NCI-H510A treated with DMSO at 0.1 percent for 48 hours (cell line): ENCODE measurements at regions not wholly inside any gene's neighbourhood (a gene's known extent, or its start where the extent isn't known, plus 50 kb on each side); places are given as distances from the start of the nearest gene placed in this dataset.

Experiments used
- DNase-seq: peaks from one replicate; lab custom pipeline; 2025; lab: John Stamatoyannopoulos, UW

DNA sequence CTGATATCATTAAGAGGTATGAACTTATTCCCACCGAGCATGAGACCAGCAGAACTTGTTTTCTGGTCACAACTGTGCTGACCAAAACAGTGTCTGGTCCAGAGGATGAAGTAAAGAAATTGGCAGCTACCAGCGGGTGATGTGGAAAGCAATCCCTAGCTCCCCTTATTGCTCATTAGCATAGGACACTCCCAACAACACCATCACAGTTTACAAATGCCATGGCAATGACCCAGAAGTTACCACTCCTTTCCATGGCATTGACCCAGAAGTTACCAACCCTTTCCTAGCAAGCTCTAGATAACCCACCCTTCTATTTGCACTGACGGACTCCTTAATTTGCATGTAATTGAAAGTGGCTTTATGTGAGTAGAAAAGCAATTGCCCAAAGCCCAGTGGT is 1856.1 kb downstream of the OLFM4 start:
- DNase-seq: no peak

DNA sequence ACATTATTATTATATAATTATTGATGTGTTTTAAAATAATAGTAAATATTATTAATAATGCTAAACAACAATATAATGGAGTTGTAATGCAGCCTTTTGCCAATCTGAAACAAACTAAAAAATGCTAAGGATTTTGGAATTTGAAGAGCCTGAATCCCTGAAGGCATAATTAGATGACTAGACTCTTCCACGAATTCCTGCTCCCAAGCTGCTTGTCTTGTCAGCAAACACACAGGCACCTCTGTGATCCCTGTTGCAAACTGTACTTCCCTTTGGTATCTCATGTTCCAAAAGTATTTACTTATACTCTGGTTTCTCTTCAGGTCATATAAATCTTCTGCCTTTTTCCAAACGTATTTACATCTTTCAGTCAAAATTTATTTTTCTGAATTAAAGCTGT is 1862.4 kb downstream of the OLFM4 start:
- DNase-seq: no peak

DNA sequence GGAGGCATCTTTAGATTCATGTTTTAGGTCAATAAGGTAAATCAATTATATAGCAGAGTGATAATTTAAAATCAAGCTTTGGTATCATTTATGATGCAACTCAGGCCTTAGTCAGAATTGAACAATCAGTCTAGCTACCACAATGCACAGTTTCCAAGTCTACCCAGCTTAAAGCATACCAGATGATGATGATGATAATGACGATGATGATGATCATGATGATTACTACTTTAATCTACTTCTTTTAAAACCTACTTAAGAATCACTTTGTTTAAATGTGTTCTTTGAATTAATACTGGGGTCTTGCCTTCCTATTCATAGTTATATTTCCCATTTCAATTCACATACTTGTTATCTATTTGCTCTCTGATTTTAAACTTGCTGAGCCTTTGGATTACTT is 1872.7 kb downstream of the OLFM4 start:
- no peak for DNase-seq

DNA sequence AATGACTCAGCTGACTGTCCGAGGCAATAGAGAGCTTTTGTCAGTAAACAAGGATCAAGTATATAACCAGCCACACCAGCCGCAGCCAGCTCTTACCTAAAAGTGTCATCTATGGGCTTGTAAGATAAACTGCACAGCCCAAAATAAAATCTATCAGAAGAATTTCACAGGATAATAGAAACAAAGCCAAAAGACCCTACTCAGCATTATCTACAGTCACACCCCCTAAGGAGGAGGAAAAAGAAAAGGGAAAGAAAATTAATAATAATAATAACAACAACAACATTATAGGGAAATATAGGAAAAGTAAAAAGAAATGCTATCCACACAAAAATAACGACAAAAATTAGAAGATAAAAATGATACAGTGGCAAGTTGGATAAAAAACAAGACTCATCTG is 1883.8 kb downstream of the OLFM4 start:
- no peak for DNase-seq

DNA sequence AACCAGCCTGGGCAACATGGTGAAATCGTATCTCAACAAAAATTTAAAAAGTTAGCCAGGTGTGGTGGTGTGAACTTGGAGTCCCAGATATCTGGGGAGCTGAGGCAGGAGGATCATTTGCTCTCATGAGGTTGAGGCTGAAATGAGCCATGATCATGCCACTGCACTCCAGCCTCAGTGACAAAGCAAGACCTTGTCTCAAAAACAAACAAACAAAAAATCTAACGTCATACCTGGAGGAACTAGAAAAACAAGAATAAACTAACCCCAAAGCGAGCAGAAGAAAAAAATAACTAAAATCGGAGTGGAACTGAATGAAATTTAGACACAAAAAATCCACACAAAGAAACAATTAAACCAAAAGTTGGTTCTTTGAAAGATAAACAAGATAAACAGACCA is 1885.1 kb downstream of the OLFM4 start:
- DNase-seq: no peak

DNA sequence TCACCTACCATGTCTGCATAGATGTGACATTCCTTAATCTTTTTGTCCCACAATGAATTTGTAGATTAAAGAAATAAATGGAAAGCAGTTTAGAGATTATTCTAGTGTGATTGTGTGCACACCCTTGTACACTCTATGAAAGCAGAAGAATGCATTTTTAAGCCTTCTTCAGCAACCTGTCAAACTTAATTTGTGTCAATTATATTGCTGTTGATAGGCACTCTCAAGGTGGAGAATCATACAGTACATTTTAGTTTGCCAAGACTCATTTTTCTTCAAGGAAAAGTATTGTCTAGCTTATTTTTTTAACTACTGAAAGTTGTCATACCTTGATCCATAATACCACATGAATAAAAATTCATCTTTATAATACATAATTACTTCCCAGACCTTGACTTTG is 1898.9 kb downstream of the OLFM4 start:
- DNase-seq: no peak

DNA sequence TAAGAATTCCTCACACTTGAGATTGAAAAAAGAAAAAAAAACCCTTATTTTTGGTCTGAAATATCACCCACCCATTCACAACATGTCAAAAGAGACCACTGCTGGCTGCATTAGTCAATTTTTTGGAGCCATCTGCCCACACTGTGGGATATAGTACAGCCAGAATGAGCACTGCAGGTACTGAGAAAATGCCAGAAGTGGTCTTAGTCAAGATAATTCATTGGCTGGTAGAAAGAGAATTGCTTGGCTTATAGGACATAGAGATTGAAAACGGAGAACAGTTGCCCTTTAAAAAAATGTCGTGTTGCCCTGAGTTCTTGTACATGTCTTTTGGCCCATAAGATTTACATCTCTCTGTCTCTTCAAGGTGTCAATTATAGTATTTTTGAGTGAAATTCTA is 1899.5 kb downstream of the OLFM4 start:
- DNase-seq: no peak

DNA sequence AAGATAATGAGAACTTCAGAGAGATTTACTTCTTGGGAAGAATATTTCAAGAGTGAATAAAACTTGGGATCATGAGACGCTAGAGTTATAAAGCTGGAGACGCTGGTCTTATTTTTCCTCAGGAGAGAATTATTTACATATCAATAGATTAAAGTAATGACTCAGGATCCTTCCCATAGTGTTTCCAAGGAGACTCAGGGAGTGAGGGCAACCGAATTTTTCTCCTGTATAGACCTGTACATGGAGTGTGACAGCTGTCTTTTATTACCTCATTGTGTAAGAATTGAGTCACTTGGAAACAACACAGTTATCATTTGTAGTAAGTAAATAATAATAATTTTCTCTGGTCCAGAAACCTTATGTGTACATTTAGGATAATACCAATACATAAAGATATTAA is 1905.5 kb downstream of the OLFM4 start:
- DNase-seq: no peak

DNA sequence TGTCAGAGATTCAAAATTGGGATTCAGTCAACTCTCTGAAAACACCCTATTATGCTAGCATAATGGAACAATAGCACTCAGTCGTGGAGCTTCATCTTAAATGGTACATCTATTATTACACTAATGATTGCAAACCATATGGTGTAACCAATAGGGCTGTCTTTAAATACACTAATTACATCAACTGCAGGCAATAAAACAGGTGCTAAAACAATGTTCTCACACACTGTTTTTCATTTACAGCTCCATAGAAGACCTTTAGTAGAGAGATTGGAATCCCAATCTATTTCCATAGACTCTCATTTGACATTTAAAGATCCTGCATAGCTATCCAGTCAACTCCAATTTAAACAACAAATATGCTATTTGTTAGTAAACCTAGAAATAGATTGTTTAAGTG is 1917.4 kb downstream of the OLFM4 start:
- no peak for DNase-seq

DNA sequence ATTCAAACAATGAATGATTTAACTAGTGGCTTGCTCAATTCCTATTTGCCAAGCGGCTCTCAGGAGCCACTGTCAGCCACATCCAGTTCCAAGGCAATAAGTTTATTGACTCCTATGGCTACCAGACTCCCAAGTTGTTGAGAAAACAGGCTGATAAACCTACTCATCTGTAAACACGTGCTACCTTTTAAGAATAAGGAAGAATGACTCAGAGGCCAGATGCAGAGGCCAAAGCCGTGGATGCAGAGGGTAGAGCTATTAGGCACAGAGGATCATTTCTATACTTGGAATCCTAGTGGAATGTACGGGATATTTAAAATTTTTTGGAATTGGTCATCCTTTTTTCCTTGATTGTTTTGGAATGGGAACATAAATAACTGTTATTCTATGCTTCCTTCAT is 1921.1 kb downstream of the OLFM4 start:
- DNase-seq: no peak

DNA sequence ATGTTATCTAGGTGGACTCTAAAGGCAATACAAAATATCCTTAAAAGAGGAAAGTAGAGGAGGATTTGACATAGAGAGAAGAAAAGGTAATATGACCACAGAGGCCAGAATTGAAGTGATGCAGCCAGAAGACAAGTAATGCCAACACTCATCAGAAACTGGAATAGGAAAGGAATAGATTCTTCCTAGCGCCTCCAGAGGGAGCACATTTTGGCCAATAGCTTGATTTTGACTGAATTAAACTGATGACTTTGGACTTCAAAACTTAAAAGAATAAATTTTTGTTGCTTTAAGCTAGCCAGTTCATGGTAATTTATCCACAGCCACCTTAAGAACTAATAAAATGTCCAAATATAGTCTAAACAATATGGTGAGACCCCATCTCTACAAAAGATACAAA is 1921.9 kb downstream of the OLFM4 start:
- DNase-seq: no peak

DNA sequence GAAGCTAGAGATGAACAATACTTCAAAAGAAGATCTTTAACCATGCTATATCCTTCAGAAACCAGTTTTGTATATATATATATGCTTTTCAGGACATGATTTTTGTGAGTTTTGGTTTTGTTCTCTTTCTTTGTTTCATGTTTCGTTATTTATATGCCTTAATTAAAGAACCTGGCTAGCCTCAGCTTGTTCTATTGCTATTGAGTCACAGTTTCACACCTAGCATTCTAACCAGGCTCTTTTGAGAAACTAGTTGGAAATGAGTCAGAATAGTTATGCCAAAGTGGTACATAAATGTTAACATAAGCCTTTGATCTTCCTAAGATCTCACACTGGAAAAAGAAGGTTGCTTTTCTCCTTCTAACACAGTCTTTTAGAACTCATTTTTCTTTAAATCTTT is 1925.2 kb downstream of the OLFM4 start:
- no peak for DNase-seq

DNA sequence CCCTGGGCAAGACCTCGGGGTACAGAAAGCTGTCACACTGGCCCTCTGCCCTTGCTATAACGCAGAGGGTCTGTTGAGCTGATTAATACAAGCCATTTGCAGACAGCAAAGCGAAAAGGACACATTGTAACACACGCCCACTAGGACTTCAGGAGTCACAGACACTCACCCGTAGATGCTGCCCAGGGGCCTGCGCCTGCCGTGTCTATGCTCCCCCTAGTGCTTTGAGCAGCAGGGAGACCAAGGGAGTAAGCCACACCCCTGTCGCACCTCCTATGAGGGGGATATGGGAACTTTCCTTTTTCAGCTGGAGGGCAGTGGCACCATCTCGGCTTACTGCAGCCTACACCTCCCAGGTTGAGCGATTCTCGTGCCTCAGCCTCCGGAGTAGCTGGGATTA is 1930.2 kb downstream of the OLFM4 start:
- no peak for DNase-seq

DNA sequence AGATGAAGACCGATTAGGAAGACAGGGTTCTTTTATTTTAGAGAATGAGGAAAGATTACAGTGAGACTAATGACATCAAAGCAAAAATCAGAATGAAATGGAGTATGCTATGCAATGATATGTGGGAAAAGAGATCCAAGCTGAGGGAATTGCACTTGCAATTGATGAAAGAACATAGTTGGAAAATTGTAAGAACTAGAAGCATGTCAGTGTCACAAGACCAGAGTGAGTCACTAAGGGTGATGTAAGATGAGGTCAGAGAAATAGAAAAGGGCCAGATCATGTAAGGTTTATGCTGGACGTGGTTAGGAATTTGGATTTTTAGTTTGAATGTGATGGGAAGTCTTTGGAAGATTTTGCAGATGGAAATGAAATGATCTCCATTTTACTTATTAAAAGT is 1937.3 kb downstream of the OLFM4 start:
- DNase-seq: no peak

DNA sequence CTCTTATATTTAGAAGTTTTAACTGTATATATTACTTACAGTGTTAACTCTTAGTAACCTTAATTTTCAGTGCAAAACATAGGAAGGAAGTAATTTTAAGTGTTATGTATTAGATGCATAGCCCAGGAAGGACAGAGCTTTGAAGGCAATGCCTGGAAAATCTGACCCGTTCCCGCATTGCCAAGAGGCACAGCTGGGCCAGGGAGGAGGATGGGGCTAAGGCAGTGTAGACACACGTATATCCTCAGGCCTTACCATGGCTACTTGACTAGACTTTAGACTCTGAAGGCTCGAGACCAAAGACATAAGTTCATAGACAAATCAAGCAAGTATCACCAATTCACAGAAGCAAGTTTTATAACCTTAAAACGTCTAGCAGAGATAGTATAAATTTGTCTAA is 1944.2 kb downstream of the OLFM4 start:
- DNase-seq: no peak

DNA sequence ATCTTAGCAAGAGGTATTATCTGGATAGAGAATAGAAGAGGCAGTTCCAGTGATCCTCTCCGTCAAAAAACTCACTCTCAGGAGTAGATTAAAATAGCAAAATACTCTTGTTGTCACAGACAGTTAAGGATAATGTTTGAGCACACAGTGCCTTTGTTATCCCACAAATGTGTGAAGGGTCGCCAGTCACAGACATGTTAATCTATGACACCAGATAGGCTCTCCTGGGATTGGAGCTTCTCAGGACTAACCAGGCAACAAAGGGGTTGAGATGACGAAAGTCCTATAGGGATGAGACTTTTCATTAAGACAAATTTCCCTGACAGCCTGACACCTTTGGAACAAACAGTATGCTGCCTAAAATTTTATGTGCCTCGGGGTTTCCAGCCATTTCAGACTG is 1947.1 kb downstream of the OLFM4 start:
- DNase-seq: no peak

DNA sequence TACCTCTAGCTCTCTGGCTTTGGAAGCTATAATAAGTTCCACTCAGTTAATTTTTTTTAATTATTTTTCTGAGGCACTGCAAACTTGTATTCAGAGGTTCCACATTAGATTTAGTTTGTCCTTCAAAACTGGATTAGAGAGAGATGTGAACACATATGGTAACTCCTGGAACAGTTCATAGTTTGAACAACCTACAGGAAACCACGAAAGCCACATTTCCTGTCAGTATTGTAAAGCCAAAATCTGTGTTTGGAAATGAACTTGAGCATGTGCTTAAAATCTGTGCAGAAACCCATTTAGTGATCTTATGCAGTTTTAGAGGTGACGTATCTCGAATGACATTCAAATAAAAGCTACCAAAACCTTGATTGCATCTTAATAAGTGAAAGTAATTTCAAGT is 1952.0 kb downstream of the OLFM4 start:
- DNase-seq: no peak

DNA sequence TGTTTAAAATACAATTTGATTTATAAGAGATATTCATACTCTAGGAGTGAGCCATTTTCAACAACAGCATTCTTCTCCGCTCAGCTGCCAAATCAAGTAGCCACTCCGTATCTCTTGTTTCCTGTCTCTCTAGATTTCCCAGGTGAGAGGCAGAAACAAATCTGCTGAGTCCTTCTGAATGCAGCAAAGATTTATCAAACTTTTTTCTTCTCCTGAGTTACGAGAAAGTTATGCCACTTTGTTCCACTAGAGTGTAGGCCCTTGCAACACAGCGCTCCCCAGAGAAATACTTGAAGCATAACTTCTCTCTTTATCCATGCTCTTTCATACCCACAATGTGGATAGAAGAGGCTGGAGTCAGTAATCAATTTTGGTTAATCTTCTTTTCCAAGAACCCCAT is 1960.8 kb downstream of the OLFM4 start:
- no peak for DNase-seq

DNA sequence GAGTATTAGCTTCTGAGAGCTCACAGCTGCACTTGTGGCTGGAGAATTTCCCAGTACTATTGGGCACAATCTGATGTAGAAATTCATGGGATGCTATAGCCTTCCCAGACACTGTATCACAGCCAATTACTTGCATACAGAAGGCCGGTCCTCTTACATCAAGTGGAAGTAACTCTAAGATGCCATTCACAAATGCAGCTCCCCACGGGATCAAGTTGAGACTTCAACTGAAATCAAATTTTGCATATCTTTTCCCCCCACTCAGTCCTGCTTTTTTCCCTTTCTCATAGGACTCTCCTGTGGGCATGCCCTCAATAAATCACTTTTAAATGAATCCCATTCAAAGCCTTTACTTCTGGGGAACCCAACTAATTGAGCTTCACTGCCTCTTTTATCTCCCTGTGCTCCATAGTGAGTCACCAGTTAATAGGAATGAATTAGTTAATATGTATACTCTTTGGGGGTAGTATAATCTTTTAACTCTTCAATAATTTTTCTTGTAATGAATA is 1970.8 kb downstream of the OLFM4 start:
- DNase-seq: no peak

DNA sequence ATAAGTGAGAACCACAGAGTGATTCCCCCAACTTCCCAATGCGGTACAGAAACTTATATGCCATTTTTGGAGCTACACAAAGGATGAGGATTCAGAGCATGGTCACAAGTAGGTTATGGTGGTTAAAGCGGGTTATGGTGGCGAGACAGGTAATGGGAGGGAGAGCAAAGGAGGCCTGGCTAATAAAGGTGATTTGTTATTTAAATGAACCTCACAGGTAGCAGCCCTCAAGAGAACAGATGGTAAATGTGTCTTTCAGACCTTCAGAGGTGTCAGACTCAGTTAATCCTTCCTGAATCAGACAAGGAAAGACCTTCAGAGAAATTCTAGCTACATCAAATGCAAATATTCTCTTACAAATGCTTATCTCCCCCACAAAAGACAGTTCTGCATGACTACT is 1971.4 kb downstream of the OLFM4 start:
- no peak for DNase-seq

DNA sequence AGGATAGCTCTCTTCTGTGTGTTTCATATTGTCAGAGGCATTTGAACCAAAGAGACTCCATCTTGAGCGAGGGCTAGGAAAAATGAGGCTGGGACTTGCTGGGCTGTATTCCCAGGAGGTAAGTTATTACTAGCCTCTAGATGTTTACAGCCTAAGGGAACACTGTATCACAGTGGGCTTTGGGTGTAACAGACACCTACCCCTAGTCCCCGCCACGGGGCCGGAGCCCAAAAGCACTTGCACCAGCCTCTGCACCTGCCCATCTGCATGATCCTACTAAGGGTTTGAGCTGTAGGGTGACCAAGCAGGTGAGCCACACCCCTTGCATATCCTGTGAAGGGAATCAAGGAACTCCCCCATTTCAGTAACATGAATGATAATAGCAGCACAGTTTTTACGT is 1972.2 kb downstream of the OLFM4 start:
- DNase-seq: no peak

DNA sequence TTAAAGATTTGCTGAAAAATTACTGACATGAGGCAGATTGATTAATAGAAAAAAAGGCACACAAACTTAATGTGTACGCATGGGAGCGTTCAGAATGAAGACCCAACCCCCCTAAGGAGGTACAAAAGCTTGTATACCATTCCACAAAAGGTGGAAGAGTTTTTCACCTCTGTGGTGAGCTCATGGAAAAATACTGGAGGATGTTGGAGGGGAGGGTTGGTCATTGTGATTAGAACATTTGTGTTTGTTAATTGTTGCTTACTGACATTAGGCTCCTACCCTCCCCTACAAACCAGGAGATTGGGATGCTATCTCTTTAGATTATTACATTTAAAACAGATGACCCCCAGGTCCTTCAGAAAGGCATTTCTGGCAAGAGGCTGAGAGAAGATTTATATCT is 1973.3 kb downstream of the OLFM4 start:
- no peak for DNase-seq

DNA sequence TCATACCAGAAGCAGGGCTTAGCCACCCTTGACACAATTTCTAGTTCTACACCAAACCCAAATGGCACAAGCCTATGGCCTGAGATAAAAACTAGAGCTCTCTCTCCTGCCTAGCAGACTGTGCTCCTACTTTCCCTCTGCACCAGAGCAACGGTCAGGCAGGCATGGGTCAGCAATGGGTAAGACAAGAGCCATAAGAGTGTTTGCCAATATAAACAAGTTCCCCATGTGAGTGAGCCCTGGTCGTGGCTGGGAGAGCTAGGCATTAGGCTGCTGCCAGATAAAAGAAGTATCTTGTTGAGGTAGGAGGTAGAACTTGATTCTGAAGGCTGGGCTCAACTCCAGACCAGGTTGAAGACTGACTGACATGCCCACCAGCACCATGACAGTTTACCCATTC is 1979.1 kb downstream of the OLFM4 start:
- DNase-seq: no peak

DNA sequence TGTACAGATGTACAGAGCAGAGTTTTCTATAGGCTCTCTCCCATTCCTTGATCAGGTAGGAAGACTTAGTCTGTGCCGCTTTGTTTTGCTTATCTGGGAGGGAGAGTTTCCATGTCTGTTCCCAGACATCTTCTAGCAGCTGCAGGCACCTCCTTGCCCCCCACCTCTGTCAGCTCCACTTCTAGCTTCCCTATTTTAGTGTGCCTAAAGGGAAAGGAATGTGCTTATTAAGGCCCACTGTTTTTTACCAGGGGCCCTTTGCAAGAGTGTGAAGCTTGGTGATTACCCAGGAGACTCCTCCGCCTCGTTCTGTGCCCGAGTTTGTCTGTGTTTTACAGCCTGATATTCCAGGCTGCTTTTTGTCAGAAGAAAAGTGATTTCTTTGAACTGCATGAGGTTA is 1984.4 kb downstream of the OLFM4 start:
- DNase-seq: no peak

DNA sequence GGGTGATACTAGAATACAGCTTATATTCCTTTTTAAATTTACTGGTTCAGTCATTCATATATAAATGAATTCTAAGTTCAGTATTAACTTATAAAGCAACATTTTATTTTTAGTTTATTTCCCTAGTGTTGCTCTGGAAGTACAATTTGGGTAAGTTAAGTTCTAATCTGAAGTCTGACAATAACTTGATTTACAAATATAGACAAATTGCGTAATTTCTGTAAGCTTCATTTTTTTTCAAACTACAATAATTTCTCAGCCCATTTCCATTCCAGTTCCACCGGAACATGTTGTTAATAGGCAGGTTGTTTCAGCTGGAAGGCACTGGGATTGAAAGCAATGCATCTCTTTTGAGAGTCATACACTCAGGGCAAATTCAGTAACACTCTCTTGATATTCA is 2000.7 kb downstream of the OLFM4 start:
- DNase-seq: no peak
